ENCODE measurements at regions not wholly inside any gene's neighbourhood (a gene's known extent, or its start where the extent isn't known, plus 50 kb on each side); places are given as distances from the start of the nearest gene placed in this dataset.

GRCh38 chr7:132733860-132734259 is 157.6 kb upstream of the PLXNA4 start:
- no peak for DNase-seq

GRCh38 chr7:132732321-132732865 is 156.1 kb upstream of the PLXNA4 start:
- no peak for DNase-seq

DNA sequence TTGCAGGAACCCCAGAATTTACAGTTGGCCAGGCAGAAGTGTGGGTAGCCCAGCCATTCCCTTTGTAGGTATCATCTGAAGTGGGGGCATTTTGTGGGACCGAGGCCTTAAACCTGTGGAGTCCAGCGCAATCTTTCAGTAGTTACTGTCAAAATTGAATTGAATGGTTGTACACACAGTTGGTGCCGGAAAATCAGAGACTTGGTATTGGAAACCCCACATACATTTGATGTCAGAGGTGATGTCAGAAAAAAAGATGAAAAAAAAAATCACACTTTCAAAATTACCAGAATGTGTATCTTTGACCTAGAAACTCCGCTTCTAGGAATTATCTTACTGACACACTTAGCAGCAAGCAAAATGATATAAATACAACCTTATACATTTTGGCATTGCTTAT is 153.8 kb upstream of the PLXNA4 start:
- DNase-seq, result no peak

DNA sequence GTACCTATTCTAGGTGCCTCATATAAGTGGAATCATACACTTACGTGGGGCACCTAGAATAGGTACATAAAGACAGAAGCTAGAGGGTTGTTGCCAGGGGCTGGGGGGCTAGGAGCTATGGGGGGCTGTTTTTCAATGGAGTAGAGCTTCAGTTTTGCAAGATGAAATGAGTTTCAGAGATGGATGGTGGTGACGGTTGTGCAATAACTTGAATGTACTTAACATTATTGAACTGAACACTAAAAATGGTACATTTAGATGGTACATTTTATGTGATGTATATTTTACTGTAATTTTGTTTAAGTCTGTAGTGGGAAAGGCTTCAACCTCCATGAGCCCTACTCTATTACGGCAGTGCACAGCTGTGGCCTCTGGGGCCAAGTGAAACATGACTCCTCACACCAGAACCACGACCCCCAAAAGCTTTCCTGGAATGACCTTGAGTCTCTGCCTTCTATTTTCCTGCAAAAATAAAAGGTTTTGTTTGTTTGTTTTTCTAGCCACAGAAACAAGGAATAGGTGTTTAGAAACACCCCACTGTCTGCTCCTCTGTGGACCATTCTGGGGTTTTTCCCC is 147.3 kb upstream of the PLXNA4 start:
- no peak for DNase-seq

DNA sequence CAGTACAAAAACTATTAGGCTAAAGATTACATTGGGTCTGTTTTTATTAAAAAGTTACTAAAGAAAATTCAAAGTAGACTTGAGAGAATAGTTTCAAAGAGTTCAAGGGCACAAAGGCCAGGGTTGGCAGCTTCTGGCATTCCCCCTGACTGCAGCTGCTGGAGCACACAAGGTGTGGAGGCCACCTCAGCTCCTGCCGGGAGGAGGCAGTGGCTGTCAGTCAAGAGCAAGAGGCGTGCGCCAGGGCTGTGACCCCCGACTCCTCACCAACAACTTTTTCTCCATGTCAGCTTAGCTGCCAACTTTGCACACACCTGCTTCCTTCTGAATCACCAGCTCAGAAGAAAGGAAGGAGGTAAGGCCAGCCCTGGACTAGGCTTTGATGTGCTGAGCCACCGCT is 144.6 kb upstream of the PLXNA4 start:
- no peak for DNase-seq

GRCh38 chr7:132713893-132714292 is 137.6 kb upstream of the PLXNA4 start:
- no peak for DNase-seq

DNA sequence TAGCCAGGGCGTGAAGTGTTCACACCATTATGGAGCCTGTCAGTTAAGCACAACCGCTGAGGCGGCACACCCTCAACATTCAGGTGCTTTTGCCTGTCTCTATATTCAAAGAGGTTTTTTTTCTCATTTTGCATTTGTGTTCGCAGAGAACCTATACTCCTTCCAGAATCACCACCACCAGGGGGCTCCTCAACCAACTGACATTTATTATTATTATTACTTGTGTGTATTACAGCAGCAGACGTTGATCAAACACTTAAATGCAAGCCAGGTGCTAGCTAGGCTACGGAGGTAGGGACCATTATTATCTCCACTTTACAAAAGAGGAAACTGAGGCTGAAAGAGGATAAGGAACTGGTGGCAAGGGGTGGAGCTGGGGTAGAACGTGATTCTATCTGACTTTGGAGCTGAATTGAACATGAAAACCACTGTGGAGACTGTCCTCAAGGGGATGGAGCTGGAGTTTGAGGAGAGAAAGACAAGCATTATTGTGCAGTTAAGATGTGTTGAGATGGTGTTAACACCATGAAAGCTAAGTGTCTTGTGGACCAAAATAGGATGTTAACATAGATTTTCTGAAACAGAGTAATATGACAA is 133.8 kb upstream of the PLXNA4 start:
- no peak for DNase-seq

- DNase-seq, result no peak
Observed at GRCh38 chr7:132708470-132708869, 132.2 kb upstream of the PLXNA4 start.

GRCh38 chr7:132705146-132705545 is 128.9 kb upstream of the PLXNA4 start:
- no peak for DNase-seq

DNA sequence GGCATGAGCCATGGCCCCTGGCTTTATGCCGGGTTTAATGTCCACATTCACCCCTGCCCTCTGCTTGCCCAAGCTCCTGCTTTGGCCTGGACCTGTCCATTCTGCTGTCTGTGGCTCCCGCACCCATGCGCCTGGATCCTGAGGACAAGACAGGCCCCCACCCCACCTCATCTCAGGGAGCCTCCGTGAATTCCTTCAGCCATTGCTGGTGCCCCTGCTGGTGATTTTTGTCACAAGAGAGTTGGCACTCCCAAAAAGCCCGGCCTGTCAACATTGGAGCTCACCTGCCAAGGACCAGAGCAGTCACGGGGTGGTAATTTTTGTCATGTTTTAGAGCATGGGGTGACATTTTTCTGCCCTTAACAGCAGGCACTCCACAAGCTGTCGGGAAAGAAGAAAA is 127.5 kb upstream of the PLXNA4 start:
- DNase-seq, result no peak

DNA sequence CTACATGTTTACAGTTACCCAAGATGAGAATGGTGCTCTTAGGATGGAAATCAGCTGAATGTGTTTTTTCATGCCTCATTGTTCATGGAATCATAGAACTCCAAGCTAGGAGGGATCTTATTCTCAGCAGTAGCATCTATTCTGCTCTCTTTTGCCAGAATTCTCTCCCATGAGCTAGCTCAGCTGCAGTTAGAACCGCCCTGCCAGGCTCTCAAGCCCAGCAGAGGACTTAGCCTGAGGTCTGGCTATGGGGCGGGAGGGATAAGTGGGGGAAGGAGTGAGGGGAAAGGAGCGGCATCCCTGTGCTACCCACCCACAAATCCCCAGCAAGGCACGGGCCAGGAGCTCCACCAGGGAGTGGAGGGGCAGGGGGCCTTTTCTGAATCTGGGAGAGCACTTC is 120.7 kb upstream of the PLXNA4 start:
- DNase-seq, result no peak

- DNase-seq, result no peak
Observed at GRCh38 chr7:132696332-132696731, 120.1 kb upstream of the PLXNA4 start.

DNA sequence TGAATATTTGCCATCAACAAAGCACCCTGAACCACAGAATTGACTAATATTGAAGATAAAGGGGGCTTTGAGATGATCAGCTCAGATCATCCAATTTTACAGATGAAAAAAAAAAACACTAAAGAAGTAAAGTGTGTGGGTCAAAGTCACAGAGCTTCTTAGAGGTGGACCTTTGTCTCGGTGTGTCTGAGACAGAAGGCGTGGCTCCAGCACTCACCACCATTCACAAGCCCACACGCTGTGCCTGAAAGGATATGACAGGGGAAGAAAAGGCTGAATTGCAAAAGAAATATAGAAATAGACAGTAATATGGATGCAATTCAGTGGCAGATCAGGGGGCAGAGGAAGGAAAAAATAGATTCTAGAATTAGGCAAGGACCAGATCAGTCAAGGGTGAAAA is 114.9 kb upstream of the PLXNA4 start:
- no peak for DNase-seq

DNA sequence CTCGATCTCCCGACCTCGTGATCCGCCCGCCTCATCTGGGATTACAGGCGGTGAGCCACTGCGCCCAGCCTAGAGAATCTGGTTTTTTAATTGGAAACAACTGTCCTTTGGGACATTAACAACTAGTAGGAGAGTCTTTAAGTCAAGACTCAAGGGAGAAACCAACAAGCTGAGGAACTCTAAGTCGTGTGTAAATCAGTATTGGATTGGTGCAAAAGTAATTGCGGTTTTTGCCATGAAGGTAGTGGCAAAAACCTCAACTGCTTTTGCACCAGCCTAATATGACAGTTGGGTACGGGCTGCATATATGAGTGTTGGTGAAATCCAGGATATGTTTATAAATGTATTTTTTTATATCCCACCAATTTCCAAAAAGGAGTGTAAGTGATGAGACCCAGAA is 113.9 kb upstream of the PLXNA4 start:
- no peak for DNase-seq

DNA sequence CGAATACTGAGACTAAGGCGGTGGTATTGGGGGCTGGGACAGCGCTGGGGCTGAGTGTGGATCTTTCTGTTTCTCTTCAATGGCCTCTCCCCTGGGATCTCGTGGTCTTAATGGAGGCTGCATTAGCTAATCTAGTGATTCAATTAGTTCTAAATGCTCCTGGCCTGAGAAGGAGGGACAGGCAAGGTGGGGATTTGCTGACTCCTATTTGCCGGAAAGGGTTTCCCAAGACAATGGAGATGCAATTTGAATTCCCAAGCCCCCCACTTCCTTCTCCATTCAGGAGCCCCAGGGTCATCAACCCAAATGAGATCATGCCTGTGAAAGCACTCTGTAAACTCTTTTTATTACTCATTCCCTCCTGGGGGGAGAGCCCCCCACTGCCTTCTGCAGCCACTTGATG is 111.7 kb upstream of the PLXNA4 start:
- no peak for DNase-seq

GRCh38 chr7:132687016-132687415 is 110.7 kb upstream of the PLXNA4 start:
- DNase-seq, result no peak

DNA sequence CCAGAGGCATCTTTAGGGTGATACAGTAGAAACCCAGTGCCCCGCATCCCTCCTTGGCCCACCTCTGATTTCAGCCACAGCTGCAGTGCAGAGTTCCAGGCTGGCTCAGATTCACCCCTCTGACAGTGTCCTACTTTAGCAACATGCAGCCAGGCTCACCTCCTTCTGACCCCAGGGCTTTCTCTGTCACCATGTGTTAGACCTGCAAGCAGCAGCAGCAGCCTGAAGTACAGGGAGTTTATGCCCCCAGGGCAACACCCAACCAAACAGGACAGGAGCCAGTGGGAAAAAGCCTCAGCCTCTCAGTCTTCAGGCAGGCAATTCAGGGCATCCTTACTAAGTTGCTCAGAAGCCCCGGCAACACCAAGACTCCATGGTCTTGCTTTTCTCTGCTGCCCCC is 109.0 kb upstream of the PLXNA4 start:
- no peak for DNase-seq

DNA sequence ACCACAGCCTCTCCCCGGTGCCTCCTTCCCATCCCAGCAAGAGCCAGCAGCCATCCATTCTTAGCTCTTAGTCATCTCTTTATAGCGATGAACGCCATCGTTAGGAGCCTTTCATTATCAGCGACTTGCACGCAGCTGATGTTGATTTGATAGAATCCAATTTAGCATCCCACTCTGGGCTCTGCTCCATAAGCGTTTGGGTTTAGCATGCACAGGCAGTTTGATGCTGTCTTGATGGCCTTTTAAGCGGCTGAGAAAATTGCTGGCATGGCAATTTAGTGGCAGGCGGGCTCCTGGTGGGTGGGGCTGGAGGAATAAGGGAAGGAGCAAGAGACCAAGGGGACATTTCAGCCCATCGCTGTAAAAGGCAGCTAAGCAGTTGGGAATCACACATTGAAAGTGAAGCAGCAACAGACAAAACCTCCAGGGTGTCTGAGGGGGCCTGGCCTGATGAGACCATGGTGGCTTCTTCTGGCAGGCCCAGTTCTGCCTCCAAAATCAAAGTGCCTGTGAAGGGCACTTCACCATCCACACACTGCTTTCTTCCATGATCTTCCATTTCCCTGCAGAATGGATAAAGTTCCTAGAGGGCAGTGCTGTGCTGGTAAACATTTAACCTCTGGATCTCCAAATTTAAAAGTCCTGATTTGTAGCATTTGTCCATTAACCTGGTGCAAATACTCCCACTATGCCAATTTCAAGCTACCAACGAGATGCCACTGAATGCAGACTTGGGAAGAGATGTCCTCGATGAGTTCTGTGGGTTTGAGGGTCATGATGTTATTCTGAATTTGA is 107.8 kb upstream of the PLXNA4 start:
- no peak for DNase-seq

- no peak for DNase-seq
Observed at GRCh38 chr7:132681951-132682350, 105.7 kb upstream of the PLXNA4 start.

DNA sequence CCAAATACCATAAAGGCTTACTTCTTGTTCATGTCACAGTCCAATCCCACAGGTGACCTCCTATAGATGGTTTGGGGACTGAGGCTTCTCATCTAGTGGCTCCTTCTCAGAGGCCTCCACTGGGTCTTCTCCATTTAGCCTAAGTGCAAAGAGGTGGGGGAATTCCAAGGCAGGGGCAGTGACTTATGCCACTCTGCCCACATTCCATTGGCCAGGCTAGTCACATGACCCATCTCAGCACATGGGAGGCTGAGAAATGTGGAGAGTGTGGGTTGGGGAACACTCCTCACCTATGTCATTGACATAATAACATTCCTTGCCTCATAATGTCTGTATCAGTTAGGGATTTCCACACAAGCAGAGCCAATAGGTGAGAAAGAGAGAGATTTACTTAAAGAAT is 104.3 kb upstream of the PLXNA4 start:
- DNase-seq, result no peak

DNA sequence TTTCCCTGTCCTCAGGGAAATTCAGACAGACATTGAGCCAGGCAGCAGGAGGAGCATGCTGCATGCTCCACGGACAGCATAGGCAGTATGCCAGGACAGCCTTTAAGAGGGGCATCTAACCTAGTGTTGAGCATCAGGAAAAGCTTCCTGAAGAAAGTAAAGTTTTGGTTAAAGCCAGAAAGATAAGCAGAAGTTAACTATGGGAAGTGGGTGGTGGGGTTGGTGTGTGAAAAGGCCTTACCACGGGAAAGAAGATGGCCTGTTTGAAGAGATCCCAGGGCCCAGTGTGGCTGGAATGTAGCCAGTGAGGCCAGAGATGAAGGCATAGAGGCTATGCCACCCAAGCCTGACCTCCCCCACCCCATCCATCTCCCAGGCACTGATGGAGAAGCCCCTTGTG is 102.4 kb upstream of the PLXNA4 start:
- DNase-seq, result no peak

DNA sequence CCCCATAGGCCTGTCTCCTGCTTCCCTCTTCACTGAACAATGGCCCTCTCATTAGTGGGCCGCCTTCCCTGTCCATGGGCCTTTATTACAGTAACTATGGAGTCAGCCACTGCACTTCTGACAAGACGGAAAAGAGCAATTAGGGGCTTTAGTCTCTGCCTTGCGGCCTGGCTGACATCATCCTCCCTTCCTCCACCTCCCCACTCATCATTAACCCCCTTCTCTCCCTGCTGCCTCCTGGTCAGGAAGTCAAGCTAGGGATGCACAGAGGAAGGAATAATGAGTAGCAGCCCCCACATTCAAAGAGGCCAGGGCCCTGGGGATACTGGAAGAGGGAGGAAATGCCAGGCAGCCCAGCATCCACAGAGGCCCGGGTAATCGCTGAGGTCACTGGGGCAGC is 101.6 kb upstream of the PLXNA4 start:
- no peak for DNase-seq

- no peak for DNase-seq
Observed at GRCh38 chr7:132672200-132672990, 96.1 kb upstream of the PLXNA4 start.
